HCT116 (cell line): ENCODE measurements at regions not wholly inside any gene's neighbourhood (a gene's known extent, or its start where the extent isn't known, plus 50 kb on each side); places are given as distances from the start of the nearest gene placed in this dataset.

Experiments
- ATAC-seq: fragments of 200-7000 bp; cut with Tn5 transposase; 2 replicates; pipeline ENCODE4 v1.9.1; 2020; ENCODE audit warnings: mild to moderate bottlenecking, moderate library complexity
- BruUV-seq: library from RNA; stranded (reverse); fragments of 400-500 nt; replicated peaks from 2 replicates; lab custom pipeline; 2021; lab: Mats Ljungman, UMichigan
- CTCF ChIA-PET: fragments of 300-600 bp; sonication (Branson Sonifier 250); formaldehyde crosslinking; loops from one replicate; lab custom pipeline; 2021; ENCODE audit warnings: antibody characterized with exemption; lab: Charles Lee
- POLR2A ChIA-PET: fragments of 300-600, 350-600 bp; sonication (Branson Sonifier 250); formaldehyde crosslinking; loops from one replicate; lab custom pipeline; 2021; ENCODE audit warnings: antibody characterized with exemption; lab: Charles Lee
- RAD21 ChIA-PET, 2 experiments: fragments of 300-600 bp; sonication (Branson Sonifier 250); formaldehyde crosslinking; loops; one replicate each; lab custom pipeline; 2023; ENCODE audit warnings: low total read pairs in 2 of 2; ENCODE audit not compliant: uncharacterized antibody in 2 of 2, unreplicated experiment in 2 of 2, low non-redundant PET in 1 of 2; lab: Charles Lee
- DNase-seq: peaks from one replicate; pipeline ENCODE4 v3.0.0-alpha.2; 2010; ENCODE audit warnings: low read depth, low spot score
- H2AFZ ChIP-seq: fragments of 200-600 bp; shearing (Covaris generic), sonication (generic); 2 replicates; pipeline ENCODE4 v1.6.1; 2017; ENCODE audit warnings: low read depth, mixed run types, mixed read lengths, antibody characterized with exemption, low read length; ENCODE audit not compliant: poor library complexity, severe bottlenecking
- H3K27ac ChIP-seq: 2 replicates; pipeline ENCODE4 v1.5.1; 2012; ENCODE audit warnings: low read depth, low read length
- H3K27me3 ChIP-seq: fragments of 200-600 bp; sonication (generic); 2 replicates; pipeline ENCODE4 v1.6.1; 2016; ENCODE audit warnings: mixed run types, low read length, mixed read lengths; ENCODE audit not compliant: insufficient read depth
- H3K36me3 ChIP-seq, 2 experiments: fragments of 200-500 bp in 1 of 2; fragments of 200-600 bp in 1 of 2; sonication (Bioruptor generic) in 1 of 2; sonication (generic) in 1 of 2; 2 replicates each; pipeline versions ENCODE4 v1.5.1 to v1.6.1; 2014 to 2016; ENCODE audit warnings: low read length in 2 of 2, inconsistent platforms in 1 of 2, mixed read lengths in 1 of 2, mixed run types in 1 of 2; ENCODE audit not compliant: insufficient read depth in 2 of 2, control insufficient read depth in 1 of 2
- H3K4me1 ChIP-seq, 2 experiments: fragments of 200-600 bp in 1 of 2; sonication (generic) in 1 of 2; 2 replicates each; pipeline versions ENCODE4 v1.5.1 to v1.6.1; 2012 to 2017; ENCODE audit warnings: low read length in 2 of 2, inconsistent platforms in 1 of 2, mild to moderate bottlenecking in 1 of 2, mixed read lengths in 1 of 2, mixed run types in 1 of 2, moderate library complexity in 1 of 2; ENCODE audit not compliant: insufficient read depth in 2 of 2, control insufficient read depth in 1 of 2
- H3K4me2 ChIP-seq: fragments of 200-600 bp; sonication (generic); 2 replicates; pipeline ENCODE4 v1.6.1; 2017; ENCODE audit warnings: mixed run types, low read length, mixed read lengths
- H3K4me3 ChIP-seq, 2 experiments: fragments of 200-600 bp in 1 of 2; sonication (generic) in 1 of 2; replicated peaks in 1 of 2; 2 replicates each; pipeline ENCODE4 v1.5.1; 2011 to 2016; ENCODE audit warnings: low read length in 2 of 2, control low read depth in 1 of 2, low read depth in 1 of 2, mild to moderate bottlenecking in 1 of 2, mixed read lengths in 1 of 2, mixed run types in 1 of 2
- H3K79me2 ChIP-seq: fragments of 200-600 bp; sonication (generic); 2 replicates; pipeline ENCODE4 v1.6.1; 2017; ENCODE audit warnings: mild to moderate bottlenecking, mixed run types, low read length, moderate library complexity, mixed read lengths; ENCODE audit not compliant: insufficient read depth
- H3K9ac ChIP-seq: fragments of 200-600 bp; sonication (generic); 2 replicates; pipeline ENCODE4 v1.6.1; 2016; ENCODE audit warnings: low read length, mixed read lengths
- H3K9me2 ChIP-seq: fragments of 200-600 bp; sonication (generic), shearing (Covaris generic); 2 replicates; pipeline ENCODE4 v1.6.1; 2017; ENCODE audit warnings: mixed run types, mild to moderate bottlenecking, moderate library complexity; ENCODE audit not compliant: insufficient read depth
- H3K9me3 ChIP-seq, 2 experiments: fragments of 200-500 bp in 1 of 2; fragments of 200-600 bp in 1 of 2; sonication (Bioruptor generic) in 1 of 2; sonication (generic) in 1 of 2; 2 replicates each; pipeline ENCODE4 v1.6.1; 2014 to 2017; ENCODE audit warnings: low read length in 2 of 2, mixed read lengths in 2 of 2, inconsistent platforms in 1 of 2, low read depth in 1 of 2, mild to moderate bottlenecking in 1 of 2, mixed run types in 1 of 2, moderate library complexity in 1 of 2; ENCODE audit not compliant: control insufficient read depth in 1 of 2, insufficient read depth in 1 of 2
- H4K20me1 ChIP-seq: fragments of 200-600 bp; sonication (generic), shearing (Covaris generic); 2 replicates; pipeline ENCODE4 v1.6.1; 2017; ENCODE audit warnings: mixed run types, mild to moderate bottlenecking, moderate library complexity; ENCODE audit not compliant: insufficient read depth
- ATF3 ChIP-seq: IDR thresholded peaks from 2 replicates; pipeline ENCODE4 v1.6.1; 2012
- CBX3 ChIP-seq: IDR thresholded peaks from 2 replicates; pipeline ENCODE4 v1.6.1; 2012; ENCODE audit warnings: low read depth
- CEBPB ChIP-seq: IDR thresholded peaks from 2 replicates; pipeline ENCODE4 v1.6.1; 2012; ENCODE audit warnings: low read depth
- CTCF ChIP-seq, 3 experiments: fragments of 200-600 bp in 1 of 3; sonication (generic) in 1 of 3; IDR thresholded peaks in 2 of 3; conservative IDR thresholded peaks in 1 of 3; 2 replicates each; pipeline ENCODE4 v1.5.1; 2012 to 2017; ENCODE audit warnings: low read depth in 2 of 3, low read length in 2 of 3, antibody characterized with exemption in 1 of 3, borderline replicate concordance in 1 of 3, control low read depth in 1 of 3, mild to moderate bottlenecking in 1 of 3, mixed read lengths in 1 of 3, mixed run types in 1 of 3, moderate library complexity in 1 of 3; ENCODE audit not compliant: insufficient read depth in 1 of 3
- ELF1 ChIP-seq: IDR thresholded peaks from 2 replicates; pipeline ENCODE4 v1.6.1; 2012; ENCODE audit warnings: low read depth, borderline replicate concordance
- EZH2 ChIP-seq: fragments of 200-600 bp; sonication (generic); IDR thresholded peaks from 2 replicates; pipeline ENCODE4 v1.6.1; 2017; ENCODE audit warnings: antibody characterized with exemption, mixed run types
- SRF ChIP-seq: IDR thresholded peaks from 2 replicates; pipeline ENCODE4 v1.6.1; 2012; ENCODE audit warnings: low read depth
- YY1 ChIP-seq: IDR thresholded peaks from 2 replicates; pipeline ENCODE4 v1.6.1; 2011; ENCODE audit warnings: low read length, low read depth, moderate library complexity, mild to moderate bottlenecking; ENCODE audit not compliant: insufficient replicate concordance; ENCODE audit errors: extremely low read depth
- intact Hi-C: fragments of 100-400 bp; cut with micrococcal nuclease; formaldehyde crosslinking; loops from 2 replicates; pipeline ENCODE4 v1.10.0; 2022

- ChIA-PET RAD21 (no interaction called here), POLR2A (no interaction called here), CTCF (no interaction called here)
- intact Hi-C loops = no loop called here
- Histone ChIP-seq H3K9me3 (peaks cover 10 to 11% of the 10 kb centered on the region in 2 experiments; a peak in 1 of 4 replicates), H3K4me2 (no peak overlapping the region), H3K36me3 (no peaks in the 10 kb centered on the region), H4K20me1 (no peaks in the 10 kb centered on the region), H3K9me2 (no peaks in the 10 kb centered on the region), H2AFZ (no peak overlapping the region), H3K4me3 (no peak overlapping the region), H3K9ac (no peak overlapping the region), H3K27me3 (no peaks in the 10 kb centered on the region), H3K27ac (no peak overlapping the region), H3K4me1 (no peaks in the 10 kb centered on the region), H3K79me2 (no peaks in the 10 kb centered on the region)
- no peak for TF ChIP-seq CEBPB
- TF ChIP-seq SRF = no peak
- TF ChIP-seq ATF3 = no peak
- no peak for TF ChIP-seq ELF1
- no peak for TF ChIP-seq CTCF (IDR thresholded peaks at IDR 0.05 in 2 of 3, conservative IDR thresholded peaks at IDR 0.05 in 1 of 3; ENCODE audit: borderline replicate concordance in 1 of 3, insufficient read depth in 1 of 3, low read depth in 2 of 3, low read length in 2 of 3)
- TF ChIP-seq YY1 = no peak
- ATAC-seq = no peak
- no TSS peak for BruUV-seq
- no peak for DNase-seq
Observed at GRCh38 chr16:61002479-61003204, 1033.6 kb downstream of the CDH8 start.

GRCh38 chr16:60991886-60992285 lies 1044.4 kb downstream of the CDH8 start:
- DNase-seq (no peak), ATAC-seq (no peak)
- no peaks in the 10 kb centered on the region for H3K4me1 ChIP-seq
- no peaks in the 10 kb centered on the region for H3K9me2 ChIP-seq
- no peak overlapping the region for H3K4me2 ChIP-seq
- BruUV-seq = no TSS peak
- peaks cover 12 to 18% of the 10 kb centered on the region in 2 experiments; a peak in 2 of 4 replicates for H3K9me3 ChIP-seq
- TF ChIP-seq CBX3 (no peak), EZH2 (no peak)
- no peak overlapping the region for H3K27ac ChIP-seq
- H3K36me3 ChIP-seq = no peaks in the 10 kb centered on the region
- H3K27me3 ChIP-seq = no peaks in the 10 kb centered on the region
- H4K20me1 ChIP-seq = no peaks in the 10 kb centered on the region; the same call in 1 of the 2 replicates
- POLR2A ChIA-PET = no interaction called here
- intact Hi-C loops = no loop called here
- no peak overlapping the region for H3K4me3 ChIP-seq
- no peak overlapping the region for H2AFZ ChIP-seq
- RAD21 ChIA-PET = no interaction called here
- H3K79me2 ChIP-seq = no peaks in the 10 kb centered on the region
- CTCF ChIA-PET = no interaction called here
- no peak overlapping the region for H3K9ac ChIP-seq
